NCI-H187 (cell line): ENCODE measurements at regions not wholly inside any gene's neighbourhood (a gene's known extent, or its start where the extent isn't known, plus 50 kb on each side); places are given as distances from the start of the nearest gene placed in this dataset.
"Not testable (repeated sequence)": the region's sequence is repeated elsewhere in the genome, so short reads cannot be mapped to it uniquely, and the experiment has no call there.

Experiments
- DNase-seq, 2 experiments: peaks; one replicate each; lab custom pipeline; 2025; lab: John Stamatoyannopoulos, UW

DNA sequence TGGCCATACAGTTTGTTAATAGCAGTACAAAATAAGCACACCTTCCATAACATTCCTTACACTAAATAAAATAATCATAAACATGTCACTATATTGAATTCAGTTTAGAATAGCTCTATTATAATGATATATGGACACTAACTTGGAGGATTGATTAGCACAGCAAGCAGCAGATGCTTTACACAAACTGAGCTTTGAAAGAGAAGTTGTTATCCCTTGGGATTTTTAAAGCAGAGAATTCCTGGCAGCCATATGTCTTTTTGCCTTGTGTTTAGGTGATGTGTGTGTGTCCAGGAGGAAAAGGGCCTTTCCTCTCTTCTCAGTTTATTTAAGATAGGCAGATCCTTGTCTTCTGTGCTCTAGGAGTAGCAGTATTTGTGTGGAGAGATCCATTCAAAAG is 232.2 kb upstream of the GRIN3A start:
- no peak for DNase-seq

DNA sequence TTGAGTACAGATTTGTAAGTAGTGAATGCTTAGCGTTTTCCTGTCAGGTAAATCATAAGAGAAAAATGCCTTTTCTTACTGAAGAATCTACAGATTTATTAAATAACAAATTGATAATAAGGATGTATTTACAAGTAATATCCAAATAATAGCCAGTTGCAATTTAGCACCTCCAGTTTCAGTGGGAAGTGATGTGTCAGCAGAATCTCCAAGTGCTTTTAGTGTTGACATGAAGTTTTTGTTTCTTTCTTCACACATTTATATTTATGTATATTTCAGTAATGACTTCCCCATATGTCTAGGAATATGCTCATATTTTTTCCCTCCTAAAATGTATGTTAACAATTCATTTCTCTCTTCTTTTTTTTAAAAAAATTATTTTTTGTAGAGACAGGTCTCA is 229.9 kb upstream of the GRIN3A start:
- no peak for DNase-seq

DNA sequence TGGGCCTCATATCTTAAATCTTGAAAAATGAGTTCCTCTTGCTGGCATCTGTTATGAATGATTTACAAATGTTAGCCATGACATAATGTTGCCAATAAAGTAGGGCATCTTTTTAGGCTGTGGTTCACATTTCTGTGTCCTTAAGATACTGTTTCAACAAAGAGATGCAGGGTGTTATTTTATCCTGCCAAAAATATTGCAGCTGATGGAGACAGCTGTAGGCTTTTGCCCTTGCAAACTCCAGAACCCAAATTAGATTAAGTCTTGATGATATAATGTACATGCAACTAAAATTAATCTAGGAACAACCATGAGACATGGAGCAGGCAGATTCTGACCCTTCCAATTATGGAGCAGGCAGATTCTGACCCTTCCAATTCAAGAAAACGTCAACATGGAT is 228.2 kb upstream of the GRIN3A start:
- DNase-seq = no peak

DNA sequence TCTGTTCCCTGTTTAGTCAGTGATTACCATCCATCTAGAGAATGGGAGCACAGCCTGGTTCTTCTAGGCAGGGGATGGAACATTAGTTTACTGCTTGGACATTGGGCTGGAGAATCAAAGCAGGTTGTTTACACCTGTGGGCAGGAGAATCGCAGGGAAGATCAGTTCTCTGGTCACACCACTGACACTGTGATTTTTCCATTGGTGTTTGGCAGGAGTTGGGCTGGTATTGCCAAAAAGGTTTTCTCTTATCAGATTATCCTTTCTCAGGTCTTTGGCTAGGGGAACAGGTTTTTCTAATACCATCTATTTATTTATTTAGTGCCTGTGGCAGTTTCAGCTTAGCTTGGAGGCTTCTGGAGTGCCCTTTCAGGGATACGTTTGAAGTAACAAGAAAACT is 219.3 kb upstream of the GRIN3A start:
- no peak for DNase-seq

DNA sequence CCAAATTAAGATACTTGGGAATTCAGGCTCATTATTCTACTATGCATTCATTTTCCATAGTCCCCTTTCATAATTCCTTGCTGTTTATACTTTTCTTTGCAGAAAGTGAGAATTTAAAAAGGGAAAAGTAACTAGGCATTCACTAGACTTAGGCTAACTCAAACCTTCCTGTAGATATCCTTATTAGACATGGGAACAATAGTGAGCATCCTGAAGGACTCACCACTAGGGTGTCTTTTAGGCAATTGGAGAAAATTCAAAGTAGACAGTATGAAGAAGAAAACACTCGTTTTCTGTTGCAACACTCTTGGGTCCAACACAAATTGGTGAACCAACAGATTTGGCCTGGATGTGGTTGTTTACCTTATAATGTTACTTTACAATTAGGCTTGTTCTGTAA is 213.2 kb upstream of the GRIN3A start:
- DNase-seq = no peak

DNA sequence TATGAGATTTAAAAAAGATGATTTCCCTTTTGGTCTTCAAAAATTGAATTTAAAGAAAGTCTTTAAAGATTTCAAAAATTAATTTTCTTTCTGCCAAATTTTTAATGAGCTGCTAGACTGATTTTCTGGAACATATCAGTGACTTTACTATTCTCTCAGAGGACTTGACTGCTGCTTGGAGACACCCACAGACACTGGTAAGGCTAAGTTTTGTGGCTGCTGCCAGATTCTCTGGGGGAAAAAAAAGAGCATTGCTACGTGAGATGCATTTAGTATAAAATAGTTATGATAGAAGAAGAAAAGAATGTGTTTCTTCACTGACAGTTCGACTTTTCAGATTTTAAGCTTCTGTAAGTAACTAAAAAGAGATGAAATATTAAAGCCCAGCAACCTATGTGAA is 193.3 kb upstream of the GRIN3A start:
- no peak for DNase-seq

DNA sequence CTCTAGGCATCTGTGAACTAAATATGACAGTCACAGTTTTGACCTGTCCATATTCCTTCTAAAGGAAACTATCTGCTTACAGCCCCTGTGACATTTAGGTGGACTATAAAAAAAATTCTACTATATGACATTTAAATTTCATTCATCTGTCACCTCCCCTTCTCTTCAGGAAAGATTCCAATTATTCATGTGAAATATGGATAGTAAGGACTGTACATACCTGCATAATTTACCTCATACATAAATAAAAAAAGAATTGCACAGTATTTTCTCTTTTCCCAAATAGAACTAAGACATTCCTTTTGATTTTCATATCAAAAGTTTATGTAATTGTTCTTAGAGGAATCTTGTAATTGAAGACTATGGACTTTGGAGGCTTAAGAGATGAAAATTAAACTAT is 192.3 kb upstream of the GRIN3A start:
- DNase-seq = no peak

DNA sequence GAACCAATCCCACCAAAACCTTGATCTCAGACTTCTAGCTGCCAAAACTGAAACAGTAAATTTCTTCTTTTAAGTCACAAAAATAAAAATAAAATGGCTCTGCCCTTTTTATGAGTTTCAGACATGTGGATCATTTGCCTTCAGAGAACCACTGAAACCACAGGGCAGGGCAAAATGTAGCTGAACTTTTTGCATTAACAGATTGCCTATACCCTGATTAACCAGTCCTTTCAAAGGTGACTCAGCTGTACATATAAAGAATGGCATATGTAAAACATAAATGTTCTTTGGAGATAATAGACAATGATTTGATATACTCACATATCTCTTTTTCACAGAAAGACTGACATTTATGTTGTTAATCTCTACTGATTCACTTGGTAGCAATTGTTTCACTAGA is 187.1 kb upstream of the GRIN3A start:
- no peak for DNase-seq

DNA sequence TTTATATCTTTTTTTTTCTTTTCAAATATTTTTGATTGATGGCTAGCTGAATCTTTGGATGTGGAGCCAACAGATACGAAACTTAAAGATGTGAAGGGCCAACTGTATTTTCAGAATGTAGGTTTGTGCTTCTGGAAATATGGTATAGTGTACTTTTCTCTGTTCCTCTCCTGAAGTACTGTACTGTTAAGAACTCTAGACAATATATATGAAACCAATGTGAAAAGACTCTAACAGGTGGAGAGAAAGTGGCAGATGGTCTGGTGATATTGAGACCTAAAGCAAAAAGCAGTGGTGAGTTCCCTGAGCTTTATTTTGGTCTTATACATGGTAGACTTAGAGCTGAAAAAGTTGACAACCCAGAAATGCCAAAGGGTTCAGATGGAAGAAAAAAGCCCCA is 185.0 kb upstream of the GRIN3A start:
- DNase-seq = no peak

DNA sequence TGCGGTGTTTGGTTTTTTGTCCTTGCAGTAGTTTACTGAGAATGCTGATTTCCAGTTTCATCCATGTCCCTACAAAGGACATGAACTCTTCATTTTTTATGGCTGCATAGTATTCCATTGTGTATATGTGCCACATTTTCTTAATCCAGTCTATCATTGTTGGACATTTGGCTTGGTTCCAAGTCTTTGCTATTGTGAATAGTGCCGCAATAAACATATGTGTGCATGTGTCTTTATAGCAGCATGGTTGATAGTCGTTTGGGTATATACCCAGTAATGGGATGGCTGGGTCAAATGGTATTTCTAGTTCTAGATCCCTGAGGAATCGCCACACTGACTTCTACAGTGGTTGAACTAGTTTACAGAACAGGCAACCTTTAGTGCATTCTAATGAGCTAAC is 178.5 kb upstream of the GRIN3A start:
- DNase-seq = not testable (repeated sequence)

DNA sequence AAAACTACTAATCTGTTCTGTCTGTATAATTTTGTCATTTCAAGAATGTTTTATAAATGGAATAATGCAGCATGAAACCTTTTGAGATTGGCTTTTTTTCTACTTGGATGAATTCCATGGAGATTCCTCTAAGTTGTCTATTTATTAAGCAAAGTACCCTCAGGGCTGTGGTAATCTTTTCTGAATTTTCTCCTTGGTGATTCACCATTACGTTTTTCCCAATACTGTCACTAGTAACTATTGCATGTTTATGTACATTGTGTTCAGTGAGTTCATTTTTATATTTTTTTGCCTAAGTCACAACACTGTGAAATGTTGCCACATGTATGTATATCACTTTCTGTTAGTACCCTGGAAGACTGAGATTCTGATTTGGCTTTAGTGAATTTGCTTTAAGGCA is 177.0 kb upstream of the GRIN3A start:
- no peak for DNase-seq

DNA sequence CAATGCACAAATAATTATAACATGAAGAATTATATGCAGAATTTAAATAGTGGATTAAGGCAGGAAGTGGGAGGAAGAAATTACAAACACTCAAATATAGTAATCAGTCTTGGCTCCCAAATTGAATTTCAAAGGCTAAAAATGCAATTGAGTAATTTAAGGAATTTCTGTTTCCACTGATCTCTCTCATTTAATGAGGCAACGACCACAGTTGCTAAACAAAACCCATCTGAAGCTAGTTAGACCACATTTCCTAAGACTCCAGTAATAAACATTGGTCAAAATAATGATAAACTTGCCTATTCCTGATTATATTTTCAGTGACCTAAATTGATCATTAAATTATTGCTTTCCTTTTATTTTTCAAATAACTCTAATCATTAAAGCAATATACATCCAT is 174.3 kb upstream of the GRIN3A start:
- no peak for DNase-seq

DNA sequence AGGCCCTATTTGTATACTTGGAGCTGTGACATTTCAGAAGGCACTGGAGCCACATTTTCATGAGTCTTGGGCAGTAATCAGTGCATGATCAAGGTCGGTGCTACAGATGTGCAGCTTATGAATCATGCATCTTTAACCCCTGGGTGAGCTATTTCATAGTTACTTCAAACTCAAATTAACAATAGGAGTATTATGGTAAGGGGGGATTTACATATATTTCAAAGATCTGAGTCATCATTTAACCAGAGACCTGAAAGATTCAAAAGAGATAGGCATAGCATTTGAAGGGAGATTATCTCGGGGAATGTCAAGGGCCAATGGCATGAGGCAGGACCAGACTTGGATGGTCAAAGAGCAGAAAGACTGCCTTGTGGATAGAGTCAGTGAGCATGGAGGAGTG is 169.0 kb upstream of the GRIN3A start:
- DNase-seq = no peak

DNA sequence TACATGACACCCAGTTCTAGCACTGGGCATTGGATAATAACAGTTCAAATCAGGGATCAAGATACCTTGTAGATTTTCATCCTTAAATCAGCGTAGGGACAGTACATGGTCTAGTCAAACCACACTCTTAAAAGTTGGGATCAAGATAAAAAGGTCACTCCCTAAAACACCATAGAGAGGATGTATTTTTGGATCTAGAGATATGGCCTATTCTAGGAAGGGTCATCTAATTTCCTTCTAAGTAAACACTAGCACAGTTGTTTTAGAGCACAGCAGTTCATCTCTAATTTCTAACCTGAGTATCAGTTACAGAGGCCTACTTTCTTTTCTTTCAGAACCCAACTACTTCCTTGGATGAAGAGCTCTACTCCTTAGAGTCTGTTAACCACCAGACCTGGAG is 166.4 kb upstream of the GRIN3A start:
- DNase-seq = no peak

DNA sequence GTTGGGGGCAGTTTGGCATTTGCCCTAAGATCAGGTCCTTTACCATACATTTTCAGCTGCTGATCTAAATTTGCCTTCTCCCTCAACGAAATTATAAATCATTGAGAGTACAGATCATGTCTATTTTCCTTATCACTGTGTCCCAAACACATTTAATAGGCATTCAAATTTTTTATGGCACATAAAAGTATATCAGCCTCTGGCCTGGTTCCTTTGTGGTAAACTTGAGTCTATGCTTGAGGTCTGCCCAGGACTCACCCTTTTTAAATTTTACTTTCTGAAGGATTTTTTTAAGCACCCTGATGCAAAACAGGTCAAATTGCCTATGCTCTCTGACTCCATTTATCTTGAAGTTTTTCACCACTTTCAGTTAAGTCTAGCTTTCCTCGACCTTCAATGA is 163.6 kb upstream of the GRIN3A start:
- no peak for DNase-seq

DNA sequence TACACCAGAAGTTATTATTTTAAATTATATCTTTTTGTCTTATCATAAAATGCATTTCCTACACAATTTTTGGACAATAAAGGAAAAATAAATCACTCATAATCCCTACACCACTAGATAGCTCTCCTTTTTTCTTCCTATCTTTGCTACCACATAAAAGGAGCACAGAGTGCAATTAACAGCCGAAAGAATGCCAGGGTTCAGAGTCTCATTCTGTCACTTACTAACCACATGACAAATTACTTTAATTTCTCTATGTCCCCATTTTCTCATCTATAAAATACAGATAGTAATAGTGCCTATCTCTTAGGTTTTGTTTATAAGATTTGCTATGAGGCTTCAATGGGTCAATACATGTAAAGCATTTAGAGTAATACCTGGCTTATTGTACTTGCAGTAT is 158.7 kb upstream of the GRIN3A start:
- DNase-seq = no peak

DNA sequence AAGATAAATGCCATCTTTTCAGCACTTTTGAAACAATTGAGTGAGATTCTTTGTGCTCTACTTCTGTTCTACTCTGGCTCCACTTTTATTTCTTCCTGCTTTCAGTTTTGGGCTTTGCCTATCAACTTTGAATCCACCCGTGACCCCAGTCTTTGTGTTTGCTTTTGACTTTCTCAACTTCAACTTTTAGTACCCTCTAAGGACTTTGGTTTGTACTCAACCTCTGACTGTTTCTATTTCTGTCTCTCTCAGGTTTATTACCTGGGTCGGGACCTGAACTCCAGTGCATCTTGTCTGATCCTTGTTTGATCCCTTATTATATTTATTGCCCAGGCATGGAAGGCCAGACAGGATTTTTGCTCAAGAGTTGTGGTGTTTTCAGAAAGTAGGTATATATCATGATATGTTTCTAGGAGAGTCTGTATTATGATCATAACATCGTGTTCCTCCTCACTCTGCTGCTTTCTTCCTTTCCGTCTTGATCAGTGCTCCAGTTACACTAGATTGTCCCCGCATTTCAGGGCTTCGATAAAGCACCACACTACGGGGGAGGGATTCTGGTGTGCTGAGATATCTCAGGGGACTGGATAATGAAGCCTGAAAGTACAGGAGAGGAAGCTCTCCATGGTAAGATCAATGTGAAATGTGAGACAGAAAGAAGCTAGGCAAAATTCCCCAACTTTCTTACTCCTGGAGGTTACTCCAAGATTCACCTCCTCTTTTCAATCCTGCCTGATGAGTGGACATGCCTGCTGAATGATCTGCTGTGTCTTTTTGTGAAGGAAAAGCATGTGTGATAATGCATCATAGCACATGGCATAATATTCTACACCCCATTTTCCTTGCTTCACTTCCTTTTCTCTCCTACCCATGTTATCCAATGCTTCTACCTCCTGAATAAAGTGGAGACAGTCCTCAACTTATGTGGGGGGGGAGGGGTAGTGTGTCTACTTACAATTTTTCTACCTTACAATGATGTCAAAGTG is 155.5 kb upstream of the GRIN3A start:
- DNase-seq = no peak

DNA sequence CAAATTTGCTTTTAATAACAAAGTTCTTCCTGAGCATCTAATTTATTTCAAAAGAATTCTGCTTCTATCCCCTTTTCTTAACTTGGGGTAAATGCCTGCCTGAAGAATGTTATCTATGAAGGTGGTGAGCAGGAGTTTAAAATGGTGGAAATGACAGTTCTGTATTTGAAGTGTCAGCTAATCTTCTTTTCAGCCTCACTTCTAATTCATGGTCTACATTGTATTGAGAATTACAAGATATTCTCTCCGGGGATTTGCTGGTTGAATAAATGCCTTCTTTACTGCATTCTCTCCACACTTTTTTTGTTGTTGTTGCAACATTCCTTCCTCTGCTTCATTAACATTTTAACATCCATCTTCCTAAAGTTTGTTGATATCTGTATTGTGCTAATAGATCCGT is 143.1 kb upstream of the GRIN3A start:
- no peak for DNase-seq

DNA sequence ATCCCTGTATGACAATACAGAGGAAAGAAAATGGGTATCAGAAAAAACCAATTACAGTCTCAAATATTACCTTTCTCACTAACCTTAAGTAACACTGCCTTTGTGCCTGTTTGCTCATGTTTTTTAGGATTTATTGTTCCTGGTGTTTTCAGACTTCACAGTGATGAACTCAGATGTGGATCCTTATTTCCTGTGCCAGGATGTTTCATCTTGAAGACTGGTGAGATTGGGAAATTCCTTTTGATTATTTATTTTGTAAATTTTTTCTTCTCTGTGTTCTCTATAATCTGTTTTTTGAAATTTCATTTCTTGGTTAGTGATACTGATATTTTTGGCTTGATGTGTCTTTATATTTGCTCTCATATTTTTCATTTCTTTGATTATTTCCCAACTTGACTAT is 142.4 kb upstream of the GRIN3A start:
- no peak for DNase-seq

DNA sequence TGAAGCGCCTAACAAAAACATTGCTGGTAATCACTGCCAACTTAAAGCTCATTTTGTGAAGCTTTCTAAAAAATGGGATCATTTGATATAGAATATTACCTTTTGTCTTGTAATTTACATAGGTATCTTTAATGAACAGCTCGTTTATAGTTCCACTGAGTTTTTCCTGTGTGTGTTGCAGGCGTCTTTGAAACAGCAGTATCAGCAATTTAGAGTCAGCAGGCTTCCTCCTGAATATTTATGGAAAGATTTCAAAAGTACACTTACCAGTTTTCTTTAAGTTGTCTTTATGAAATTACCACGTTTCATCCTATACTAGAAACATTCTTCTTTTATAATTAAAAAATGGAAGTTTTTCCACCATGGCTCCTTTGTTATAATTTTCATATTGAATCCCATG is 140.3 kb upstream of the GRIN3A start:
- no peak for DNase-seq

DNA sequence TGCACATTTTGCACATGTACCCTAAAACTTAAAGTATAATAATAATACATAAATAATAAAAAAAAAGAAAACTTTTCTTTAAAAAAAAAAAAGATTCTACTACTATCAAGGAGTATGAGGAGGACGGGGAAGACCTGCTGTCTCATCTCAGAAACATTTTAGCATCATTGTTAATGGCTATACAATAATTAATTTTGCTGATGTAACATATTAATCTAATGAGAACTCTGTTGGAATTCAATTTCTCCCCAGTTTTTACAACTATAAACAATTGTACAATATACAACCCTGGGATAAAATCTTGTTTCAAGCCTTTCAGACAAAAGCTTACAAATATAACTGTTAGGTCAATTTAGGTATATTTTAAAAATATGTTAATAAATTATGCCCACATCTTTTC is 139.0 kb upstream of the GRIN3A start:
- no peak for DNase-seq

DNA sequence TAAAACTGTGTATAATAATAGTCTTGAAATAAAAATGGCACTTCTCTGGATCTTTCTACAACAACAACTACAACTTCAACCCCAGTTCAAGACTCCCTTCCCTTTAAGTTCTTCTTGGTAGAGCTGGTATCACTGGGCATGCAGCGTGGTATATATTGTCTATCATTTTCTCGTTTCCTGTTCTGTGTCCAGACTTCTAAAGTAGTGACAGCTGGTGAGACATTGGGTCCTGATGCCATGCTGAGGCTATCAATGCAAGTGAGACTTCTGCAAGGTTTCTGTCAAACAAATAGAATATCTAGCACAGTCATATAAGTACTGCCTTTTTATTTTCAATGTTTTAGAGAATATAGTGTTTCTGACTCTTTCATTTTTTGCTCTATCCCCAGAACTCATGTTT is 123.0 kb upstream of the GRIN3A start:
- no peak for DNase-seq

DNA sequence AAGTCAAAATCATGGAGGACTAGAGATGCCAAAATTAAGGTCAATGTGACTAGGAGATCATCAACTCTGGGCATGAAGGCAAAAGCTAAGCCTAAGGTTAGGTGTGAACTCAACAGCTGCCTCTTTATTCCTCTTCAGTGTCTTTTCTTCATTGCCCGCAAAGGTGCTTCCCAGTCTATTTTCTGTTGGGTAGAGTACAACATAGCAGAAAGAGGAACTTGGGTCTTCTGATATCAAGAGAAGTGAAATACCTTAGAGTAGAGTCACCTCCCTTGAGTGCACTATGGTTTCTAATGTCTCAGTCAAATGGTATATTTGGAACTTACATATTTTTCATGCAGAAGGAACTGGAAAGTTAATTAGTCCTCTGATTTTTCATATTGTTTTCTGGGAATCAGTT is 122.5 kb upstream of the GRIN3A start:
- DNase-seq = no peak

DNA sequence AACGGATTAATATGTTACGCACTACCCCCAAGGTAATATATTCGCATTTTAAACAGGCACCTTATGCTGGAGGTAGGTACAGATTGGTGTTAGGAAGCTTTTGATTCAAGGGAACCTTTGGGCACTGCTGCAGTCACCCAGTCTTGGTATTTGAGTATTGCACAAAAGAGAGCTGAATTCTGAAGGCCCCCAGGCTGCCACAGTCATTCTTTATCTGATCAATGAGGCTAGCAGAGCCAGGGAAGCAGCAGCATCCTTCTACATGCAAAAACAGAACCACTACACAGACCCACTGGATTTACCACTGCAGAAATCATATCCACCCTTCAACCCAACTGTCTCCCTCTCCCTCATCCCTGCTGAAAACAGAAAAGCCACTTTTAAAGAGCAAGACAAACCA is 121.2 kb upstream of the GRIN3A start:
- DNase-seq = no peak
